22Rv1 (cell line): ENCODE measurements at regions not wholly inside any gene's neighbourhood (a gene's known extent, or its start where the extent isn't known, plus 50 kb on each side); places are given as distances from the start of the nearest gene placed in this dataset.

Experiments
- CTCF ChIP-seq: fragments of 450-650 bp; IDR thresholded peaks from 2 replicates; pipeline ENCODE4 v1.5.1; 2017; ENCODE audit warnings: mild to moderate bottlenecking
- ZFX ChIP-seq: fragments of 450-650 bp; IDR thresholded peaks from 2 replicates; pipeline ENCODE4 v1.6.1; 2017; ENCODE audit warnings: antibody characterized with exemption, borderline replicate concordance

GRCh38 chr4:183821076-183821853 is 83.8 kb upstream of the STOX2 start:
- TF ChIP-seq CTCF (no peak), ZFX (no peak)
